A673 (cell line): ENCODE measurements at regions not wholly inside any gene's neighbourhood (a gene's known extent, or its start where the extent isn't known, plus 50 kb on each side); places are given as distances from the start of the nearest gene placed in this dataset.

Source experiments
- CTCF ChIP-seq: fragments of 300-800, 200-600 bp; sonication (generic); conservative IDR thresholded peaks from 2 replicates; pipeline ENCODE4 v1.5.1; 2017; ENCODE audit warnings: low read depth, mild to moderate bottlenecking, antibody characterized with exemption, low read length, moderate library complexity, mixed read lengths
- EZH2 ChIP-seq: fragments of 200-600 bp; sonication (generic); IDR thresholded peaks from 2 replicates; pipeline ENCODE4 v1.6.1; 2017; ENCODE audit warnings: borderline replicate concordance, low read depth, mild to moderate bottlenecking, mixed read lengths, antibody characterized with exemption, low read length; ENCODE audit not compliant: poor library complexity, severe bottlenecking

- TF ChIP-seq CTCF, result 0 out of 2 replicates have a peak, but pooled peaks have one; percentile 10
- no peak for TF ChIP-seq EZH2
These were observed 65.8 kb upstream of the SOX4 start for GRCh38 chr6:21527731-21528130.
